ENCODE measurements at regions not wholly inside any gene's neighbourhood (a gene's known extent, or its start where the extent isn't known, plus 50 kb on each side); places are given as distances from the start of the nearest gene placed in this dataset.

DNA sequence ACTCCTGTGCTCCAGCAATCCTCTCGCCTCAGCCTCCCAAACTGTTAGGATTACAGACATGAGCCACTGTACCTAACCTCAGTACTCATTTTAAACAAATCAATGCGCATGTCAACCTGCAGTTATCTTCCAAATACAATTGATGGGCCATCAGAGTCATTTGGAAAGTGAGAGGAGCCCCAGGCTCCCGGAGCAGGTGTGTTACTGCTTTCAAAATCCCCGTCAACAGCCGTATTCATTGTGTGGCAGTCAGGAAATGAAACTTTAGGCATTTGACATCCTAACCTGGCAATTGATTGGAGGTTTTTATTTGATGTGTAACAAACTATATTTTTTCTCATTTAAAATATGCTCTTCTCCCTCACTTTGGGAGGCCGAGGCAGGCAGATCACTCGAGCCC, 623.6 kb upstream of the TENM3 start:
- Histone ChIP-seq H3K79me2 (ENCODE audit: insufficient read depth, low read length) (no peaks in the 10 kb centered on the region), H4K20me1 (ENCODE audit: insufficient read depth, low read length) (no peaks in the 10 kb centered on the region), H3K4me3 (replicated peaks in 1 of 3; ENCODE audit: insufficient read depth in 1 of 3, low read depth in 2 of 3, low read length in 3 of 3) (no peak overlapping the region), H3K36me3 (replicated peaks in 1 of 2; ENCODE audit: control insufficient read depth in 1 of 2, insufficient read depth in 2 of 2, low read length in 2 of 2) (no peaks in the 10 kb centered on the region), H3K9me3 (ENCODE audit: low read length) (no peaks in the 10 kb centered on the region), H3K4me1 (ENCODE audit: insufficient read depth, low read length) (no peaks in the 10 kb centered on the region), H3K4me2 (ENCODE audit: low read depth, low read length) (no peak overlapping the region), H3K27ac (ENCODE audit: extremely low read length, insufficient read depth, low read length) (no peak overlapping the region), H3K9ac (ENCODE audit: insufficient read depth, low read depth, low read length) (no peak overlapping the region), H3K27me3 (ENCODE audit: control insufficient read depth in 1 of 2, insufficient read depth in 2 of 2, low read length in 2 of 2) (no peaks in the 10 kb centered on the region), H2AFZ (ENCODE audit: low read length) (no peak overlapping the region)
- POLR2A ChIA-PET: no interaction called here
- ATAC-seq: no peak
- no peak for TF ChIP-seq ELK4 (CRISPR knock-in tag; IDR thresholded peaks at IDR 0.05; ENCODE audit: borderline replicate concordance)
- TF ChIP-seq, protein P1, sequence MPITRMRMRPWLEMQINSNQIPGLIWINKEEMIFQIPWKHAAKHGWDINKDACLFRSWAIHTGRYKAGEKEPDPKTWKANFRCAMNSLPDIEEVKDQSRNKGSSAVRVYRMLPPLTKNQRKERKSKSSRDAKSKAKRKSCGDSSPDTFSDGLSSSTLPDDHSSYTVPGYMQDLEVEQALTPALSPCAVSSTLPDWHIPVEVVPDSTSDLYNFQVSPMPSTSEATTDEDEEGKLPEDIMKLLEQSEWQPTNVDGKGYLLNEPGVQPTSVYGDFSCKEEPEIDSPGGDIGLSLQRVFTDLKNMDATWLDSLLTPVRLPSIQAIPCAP (CRISPR knock-in tag; IDR thresholded peaks at IDR 0.05; ENCODE audit: low read depth): no peak
- TF ChIP-seq, protein P2, sequence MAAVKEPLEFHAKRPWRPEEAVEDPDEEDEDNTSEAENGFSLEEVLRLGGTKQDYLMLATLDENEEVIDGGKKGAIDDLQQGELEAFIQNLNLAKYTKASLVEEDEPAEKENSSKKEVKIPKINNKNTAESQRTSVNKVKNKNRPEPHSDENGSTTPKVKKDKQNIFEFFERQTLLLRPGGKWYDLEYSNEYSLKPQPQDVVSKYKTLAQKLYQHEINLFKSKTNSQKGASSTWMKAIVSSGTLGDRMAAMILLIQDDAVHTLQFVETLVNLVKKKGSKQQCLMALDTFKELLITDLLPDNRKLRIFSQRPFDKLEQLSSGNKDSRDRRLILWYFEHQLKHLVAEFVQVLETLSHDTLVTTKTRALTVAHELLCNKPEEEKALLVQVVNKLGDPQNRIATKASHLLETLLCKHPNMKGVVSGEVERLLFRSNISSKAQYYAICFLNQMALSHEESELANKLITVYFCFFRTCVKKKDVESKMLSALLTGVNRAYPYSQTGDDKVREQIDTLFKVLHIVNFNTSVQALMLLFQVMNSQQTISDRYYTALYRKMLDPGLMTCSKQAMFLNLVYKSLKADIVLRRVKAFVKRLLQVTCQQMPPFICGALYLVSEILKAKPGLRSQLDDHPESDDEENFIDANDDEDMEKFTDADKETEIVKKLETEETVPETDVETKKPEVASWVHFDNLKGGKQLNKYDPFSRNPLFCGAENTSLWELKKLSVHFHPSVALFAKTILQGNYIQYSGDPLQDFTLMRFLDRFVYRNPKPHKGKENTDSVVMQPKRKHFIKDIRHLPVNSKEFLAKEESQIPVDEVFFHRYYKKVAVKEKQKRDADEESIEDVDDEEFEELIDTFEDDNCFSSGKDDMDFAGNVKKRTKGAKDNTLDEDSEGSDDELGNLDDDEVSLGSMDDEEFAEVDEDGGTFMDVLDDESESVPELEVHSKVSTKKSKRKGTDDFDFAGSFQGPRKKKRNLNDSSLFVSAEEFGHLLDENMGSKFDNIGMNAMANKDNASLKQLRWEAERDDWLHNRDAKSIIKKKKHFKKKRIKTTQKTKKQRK (IDR thresholded peaks at IDR 0.05; ENCODE audit: low read length): no peak
- TF ChIP-seq MED13 (CRISPR knock-in tag; IDR thresholded peaks at IDR 0.05): no peak
- TF ChIP-seq, protein P3, sequence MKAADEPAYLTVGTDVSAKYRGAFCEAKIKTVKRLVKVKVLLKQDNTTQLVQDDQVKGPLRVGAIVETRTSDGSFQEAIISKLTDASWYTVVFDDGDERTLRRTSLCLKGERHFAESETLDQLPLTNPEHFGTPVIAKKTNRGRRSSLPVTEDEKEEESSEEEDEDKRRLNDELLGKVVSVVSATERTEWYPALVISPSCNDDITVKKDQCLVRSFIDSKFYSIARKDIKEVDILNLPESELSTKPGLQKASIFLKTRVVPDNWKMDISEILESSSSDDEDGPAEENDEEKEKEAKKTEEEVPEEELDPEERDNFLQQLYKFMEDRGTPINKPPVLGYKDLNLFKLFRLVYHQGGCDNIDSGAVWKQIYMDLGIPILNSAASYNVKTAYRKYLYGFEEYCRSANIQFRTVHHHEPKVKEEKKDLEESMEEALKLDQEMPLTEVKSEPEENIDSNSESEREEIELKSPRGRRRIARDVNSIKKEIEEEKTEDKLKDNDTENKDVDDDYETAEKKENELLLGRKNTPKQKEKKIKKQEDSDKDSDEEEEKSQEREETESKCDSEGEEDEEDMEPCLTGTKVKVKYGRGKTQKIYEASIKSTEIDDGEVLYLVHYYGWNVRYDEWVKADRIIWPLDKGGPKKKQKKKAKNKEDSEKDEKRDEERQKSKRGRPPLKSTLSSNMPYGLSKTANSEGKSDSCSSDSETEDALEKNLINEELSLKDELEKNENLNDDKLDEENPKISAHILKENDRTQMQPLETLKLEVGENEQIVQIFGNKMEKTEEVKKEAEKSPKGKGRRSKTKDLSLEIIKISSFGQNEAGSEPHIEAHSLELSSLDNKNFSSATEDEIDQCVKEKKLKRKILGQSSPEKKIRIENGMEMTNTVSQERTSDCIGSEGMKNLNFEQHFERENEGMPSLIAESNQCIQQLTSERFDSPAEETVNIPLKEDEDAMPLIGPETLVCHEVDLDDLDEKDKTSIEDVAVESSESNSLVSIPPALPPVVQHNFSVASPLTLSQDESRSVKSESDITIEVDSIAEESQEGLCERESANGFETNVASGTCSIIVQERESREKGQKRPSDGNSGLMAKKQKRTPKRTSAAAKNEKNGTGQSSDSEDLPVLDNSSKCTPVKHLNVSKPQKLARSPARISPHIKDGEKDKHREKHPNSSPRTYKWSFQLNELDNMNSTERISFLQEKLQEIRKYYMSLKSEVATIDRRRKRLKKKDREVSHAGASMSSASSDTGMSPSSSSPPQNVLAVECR (CRISPR knock-in tag; IDR thresholded peaks at IDR 0.05; ENCODE audit: borderline replicate concordance): no peak
- no TSS peak for BruUV-seq (replicated peaks)
- 3% methylated on average over 7 of the region's 7 CpGs for WGBS (ENCODE audit: low lambda C conversion rate)
- FAIRE-seq: no peak
- no peak for DNase-seq (ENCODE audit: low spot score)
- CTCF ChIA-PET (ENCODE audit: low intra/inter-chr PET ratio, low total read pairs): no interaction called here
- intact Hi-C loops (cut with micrococcal nuclease; ENCODE audit: unreplicated experiment) (no loop called here), in situ Hi-C loops (cut with HindIII; ENCODE audit: extremely low pct_ligation_motif_present, low pct_unique_long_range_greater_than_20kb) (no loop called here)

All from HepG2 (cell line).